PC-3 (cell line): ENCODE measurements at regions not wholly inside any gene's neighbourhood (a gene's known extent, or its start where the extent isn't known, plus 50 kb on each side); places are given as distances from the start of the nearest gene placed in this dataset.
A peak's percentile ranks its signal among the peaks of the same experiment; 100 is the strongest.

Experiments
- ATAC-seq: fragments of 200-7000 bp; cut with Tn5 transposase; 2 replicates; pipeline ENCODE4 v1.9.1; 2020; ENCODE audit warnings: mild to moderate bottlenecking, moderate library complexity
- BruUV-seq: library from RNA; stranded (reverse); fragments of 400-500 nt; replicated peaks from 2 replicates; lab custom pipeline; 2021; lab: Mats Ljungman, UMichigan
- CTCF ChIA-PET: fragments of 300-600 bp; sonication (Branson Sonifier 250); formaldehyde crosslinking; loops from one replicate; lab custom pipeline; 2022; ENCODE audit warnings: antibody characterized with exemption; lab: Charles Lee
- POLR2A ChIA-PET: fragments of 300-600 bp; sonication (Branson Sonifier 250); formaldehyde crosslinking; loops from one replicate; lab custom pipeline; 2022; ENCODE audit warnings: antibody characterized with exemption; ENCODE audit not compliant: unreplicated experiment; lab: Charles Lee
- DNase-seq: peaks from one replicate; pipeline ENCODE4 v3.0.0-alpha.2; 2015
- H2AFZ ChIP-seq: fragments of 300-600 bp; sonication (generic); 2 replicates; pipeline ENCODE4 v1.6.0; 2016; ENCODE audit warnings: antibody characterized with exemption, low read length
- H3F3A ChIP-seq: fragments of 300-600 bp; sonication (generic); one replicate; pipeline ENCODE4 v1.6.0; 2017; ENCODE audit warnings: antibody characterized with exemption, low read length, control low read depth, mild to moderate bottlenecking; ENCODE audit not compliant: unreplicated experiment
- H3K27ac ChIP-seq: fragments of 300-600 bp; sonication (generic); 2 replicates; pipeline ENCODE4 v1.5.1; 2016; ENCODE audit warnings: mild to moderate bottlenecking, low read length
- H3K27me3 ChIP-seq: fragments of 300-600 bp; sonication (generic); 2 replicates; pipeline ENCODE4 v1.6.1; 2016; ENCODE audit warnings: low read length, mixed read lengths
- H3K36me3 ChIP-seq: fragments of 300-600 bp; sonication (generic); 2 replicates; pipeline ENCODE4 v1.6.1; 2016; ENCODE audit warnings: low read depth, mixed run types, low read length, mixed read lengths
- H3K4me1 ChIP-seq: fragments of 300-600 bp; sonication (generic); 2 replicates; pipeline ENCODE4 v1.5.1; 2016; ENCODE audit warnings: low read length; ENCODE audit not compliant: insufficient read depth
- H3K4me2 ChIP-seq: fragments of 300-600 bp; sonication (generic); 2 replicates; pipeline ENCODE4 v1.6.0; 2016; ENCODE audit warnings: low read length
- H3K4me3 ChIP-seq: fragments of 300-600 bp; sonication (generic); 2 replicates; pipeline ENCODE4 v1.5.1; 2016; ENCODE audit warnings: mild to moderate bottlenecking, low read length, mixed read lengths
- H3K79me2 ChIP-seq: fragments of 300-600 bp; sonication (generic); 2 replicates; pipeline ENCODE4 v1.6.1; 2017; ENCODE audit warnings: low read length, mixed read lengths
- H3K9ac ChIP-seq: fragments of 300-600 bp; sonication (generic); 2 replicates; pipeline ENCODE4 v1.6.0; 2016; ENCODE audit warnings: mild to moderate bottlenecking, low read length
- H3K9me2 ChIP-seq: fragments of 300-600 bp; sonication (generic); replicated peaks from 2 replicates; pipeline ENCODE4 v1.6.1; 2016; ENCODE audit warnings: mixed run types, low read length, mixed read lengths
- H3K9me3 ChIP-seq: fragments of 300-600 bp; sonication (generic); 2 replicates; pipeline ENCODE4 v1.6.1; 2016; ENCODE audit warnings: low read length, mixed read lengths
- H4K20me1 ChIP-seq: fragments of 300-600 bp; sonication (generic); 2 replicates; pipeline ENCODE4 v1.6.1; 2016; ENCODE audit warnings: low read length, mixed read lengths
- CTCF ChIP-seq: fragments of 300-600 bp; sonication (generic); conservative IDR thresholded peaks from 2 replicates; pipeline ENCODE4 v1.5.1; 2017; ENCODE audit warnings: antibody characterized with exemption, low read depth, mild to moderate bottlenecking, low read length
- EZH2 ChIP-seq: fragments of 300-600 bp; sonication (generic); IDR thresholded peaks from one replicate; pipeline ENCODE4 v1.6.1; 2017; ENCODE audit warnings: antibody characterized with exemption, mild to moderate bottlenecking, low read length; ENCODE audit not compliant: unreplicated experiment
- EZH2phosphoT487 ChIP-seq: fragments of 300-600 bp; sonication (generic); IDR thresholded peaks from 2 replicates; pipeline ENCODE4 v1.6.1; 2018; ENCODE audit warnings: mild to moderate bottlenecking, antibody characterized with exemption, low read length, borderline replicate concordance
- intact Hi-C: fragments of 100-400 bp; cut with micrococcal nuclease; formaldehyde crosslinking; loops from 2 replicates; pipeline ENCODE4 v1.9.0; 2023

- BruUV-seq = no TSS peak
- DNase-seq = peak; percentile 46
- 0 out of 2 replicates have a peak, but pooled peaks cover 9% of the 10 kb centered on the region for H3K9me3 ChIP-seq
These were observed 341.1 kb downstream of the MAT2B start for GRCh38 chr5:163846512-163846911.

GRCh38 chr5:163855754-163856153 is 350.3 kb downstream of the MAT2B start:
- H2AFZ ChIP-seq = no peak overlapping the region
- H3K4me3 ChIP-seq = no peak overlapping the region
- ChIA-PET POLR2A (no interaction called here), CTCF (no interaction called here)
- BruUV-seq = no TSS peak
- TF ChIP-seq CTCF (no peak), EZH2phosphoT487 (no peak), EZH2 (no peak)
- no peaks in the 10 kb centered on the region for H3K27me3 ChIP-seq
- H3F3A ChIP-seq = no peaks in the 10 kb centered on the region
- H3K9ac ChIP-seq = no peak overlapping the region
- H3K36me3 ChIP-seq = no peaks in the 10 kb centered on the region
- H3K4me1 ChIP-seq = no peaks in the 10 kb centered on the region
- no peak overlapping the region for H3K27ac ChIP-seq
- no peak overlapping the region for H3K4me2 ChIP-seq
- DNase-seq (no peak), ATAC-seq (no peak)
- no peaks in the 10 kb centered on the region for H4K20me1 ChIP-seq
- H3K79me2 ChIP-seq = no peaks in the 10 kb centered on the region
- H3K9me2 ChIP-seq = no peaks in the 10 kb centered on the region
- intact Hi-C loops = no loop called here
- peaks cover 28% of the 10 kb centered on the region; the same call in 1 of the 2 replicates for H3K9me3 ChIP-seq

More at GRCh38 chr5:163846512-163846911, 341.1 kb downstream of the MAT2B start:
- ChIA-PET POLR2A (no interaction called here), CTCF (no interaction called here)
- H4K20me1 ChIP-seq = no peaks in the 10 kb centered on the region
- no peaks in the 10 kb centered on the region for H3F3A ChIP-seq
- peak; percentile 37 for ATAC-seq
- TF ChIP-seq CTCF (no peak), EZH2 (no peak), EZH2phosphoT487 (no peak)
- H2AFZ ChIP-seq = no peak overlapping the region
- H3K4me3 ChIP-seq = no peak overlapping the region
- intact Hi-C loops = no loop called here
- no peak overlapping the region for H3K4me2 ChIP-seq
- H3K9me2 ChIP-seq = no peaks in the 10 kb centered on the region
- no peaks in the 10 kb centered on the region for H3K36me3 ChIP-seq
- no peak overlapping the region for H3K9ac ChIP-seq
- no peaks in the 10 kb centered on the region for H3K79me2 ChIP-seq
- no peak overlapping the region for H3K27ac ChIP-seq
- no peaks in the 10 kb centered on the region for H3K4me1 ChIP-seq
- no peaks in the 10 kb centered on the region for H3K27me3 ChIP-seq

GRCh38 chr5:163861670-163862069 is 356.3 kb downstream of the MAT2B start:
- no peak overlapping the region for H2AFZ ChIP-seq
- ATAC-seq = no peak
- H3K4me3 ChIP-seq = no peak overlapping the region
- H3K9ac ChIP-seq = no peak overlapping the region
- no peak overlapping the region for H3K4me2 ChIP-seq
- intact Hi-C loops = no loop called here
- H3K79me2 ChIP-seq = no peaks in the 10 kb centered on the region
- H4K20me1 ChIP-seq = no peaks in the 10 kb centered on the region
- ChIA-PET CTCF (no interaction called here), POLR2A (no interaction called here)
- no TSS peak for BruUV-seq
- no peaks in the 10 kb centered on the region for H3F3A ChIP-seq
- no peaks in the 10 kb centered on the region for H3K9me2 ChIP-seq
- no peak for TF ChIP-seq EZH2phosphoT487
- no peak for TF ChIP-seq EZH2
- no peak for TF ChIP-seq CTCF
- peaks cover 18% of the 10 kb centered on the region; the same call in 1 of the 2 replicates for H3K9me3 ChIP-seq
- no peaks in the 10 kb centered on the region for H3K4me1 ChIP-seq
- no peak overlapping the region for H3K27ac ChIP-seq
- no peaks in the 10 kb centered on the region for H3K27me3 ChIP-seq
- no peaks in the 10 kb centered on the region for H3K36me3 ChIP-seq
- no peak for DNase-seq
